OCI-LY7 (cell line): ENCODE measurements at regions not wholly inside any gene's neighbourhood (a gene's known extent, or its start where the extent isn't known, plus 50 kb on each side); places are given as distances from the start of the nearest gene placed in this dataset.

ENCODE experiments used
- CTCF ChIP-seq: fragments of 200-600 bp; sonication (generic); conservative IDR thresholded peaks from 2 replicates; pipeline ENCODE4 v1.5.1; 2014; ENCODE audit warnings: mild to moderate bottlenecking, antibody characterized with exemption, low read length, moderate library complexity, mixed read lengths
- EZH2phosphoT487 ChIP-seq: fragments of 200-600 bp; sonication (generic); IDR thresholded peaks from 2 replicates; pipeline ENCODE4 v1.6.1; 2018; ENCODE audit warnings: low read depth, borderline replicate concordance, mild to moderate bottlenecking, mixed run types, antibody characterized with exemption, low read length, moderate library complexity, mixed read lengths

DNA sequence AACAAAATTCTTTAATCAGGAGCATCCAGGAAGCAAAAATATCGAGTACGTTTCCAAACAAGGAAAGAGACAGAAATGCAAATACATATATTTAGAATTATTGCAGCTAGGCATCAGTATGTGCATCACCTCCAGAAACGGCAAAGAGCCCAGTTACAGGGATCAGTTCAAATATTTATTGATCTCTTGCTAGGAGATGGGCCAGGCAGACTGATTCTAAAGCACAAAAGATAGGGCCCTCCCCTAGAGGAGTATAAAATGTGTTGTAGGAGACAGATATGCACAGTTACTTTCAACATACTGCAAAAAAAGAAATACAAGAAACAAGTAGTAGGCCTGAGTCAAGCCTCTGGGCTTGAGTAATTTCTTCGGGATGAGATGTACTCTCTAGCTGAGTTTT is 80.7 kb upstream of the NHSL1 start:
- TF ChIP-seq CTCF (no peak), EZH2phosphoT487 (no peak)
